Gastrocnemius medialis (tissue), 4 donors: ENCODE measurements at regions not wholly inside any gene's neighbourhood (a gene's known extent, or its start where the extent isn't known, plus 50 kb on each side); places are given as distances from the start of the nearest gene placed in this dataset.

Experiments
- POLR2A ChIP-seq, 2 donors: fragments of 450-650 bp; IDR thresholded peaks; one replicate each; pipeline ENCODE4 v1.6.1; 2017; ENCODE audit warnings: antibody characterized with exemption in 2 of 2, mild to moderate bottlenecking in 2 of 2, moderate library complexity in 2 of 2
- TF ChIP-seq, protein P1 (sequence below), 5 experiments: fragments of 450-650 bp in 3 of 5; fragments of 200-600 bp in 2 of 5; sonication (generic) in 2 of 5; IDR thresholded peaks in 4 of 5; conservative IDR thresholded peaks in 1 of 5; 1 replicate in 4 of 5; 2 replicates in 1 of 5; pipeline ENCODE4 v1.5.1; 2016 to 2019; ENCODE audit warnings: antibody characterized with exemption in 5 of 5, mild to moderate bottlenecking in 3 of 5, moderate library complexity in 3 of 5

DNA sequence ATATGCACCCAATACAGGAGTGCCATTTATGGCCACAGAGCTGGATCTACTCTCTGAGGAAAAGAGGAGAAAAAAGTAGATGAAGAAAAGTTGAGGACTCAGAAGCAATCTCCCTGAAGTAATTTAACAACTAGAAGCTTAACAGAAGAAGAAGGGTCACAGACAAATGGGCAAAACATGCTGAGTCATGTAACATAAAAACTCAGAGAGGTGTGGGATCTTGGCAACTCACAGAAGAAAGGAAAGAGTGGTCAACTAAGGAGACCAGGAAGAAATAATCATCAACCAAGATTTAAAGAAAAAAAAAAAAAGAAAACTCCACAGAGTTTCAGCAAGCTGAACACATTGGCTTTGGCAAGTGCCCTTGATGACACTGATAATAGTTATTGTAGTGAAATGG is 51.8 kb upstream of the BET1 start:
- TF ChIP-seq POLR2A (IDR thresholded peaks at IDR 0.05) = no peak
- TF ChIP-seq, protein P1, sequence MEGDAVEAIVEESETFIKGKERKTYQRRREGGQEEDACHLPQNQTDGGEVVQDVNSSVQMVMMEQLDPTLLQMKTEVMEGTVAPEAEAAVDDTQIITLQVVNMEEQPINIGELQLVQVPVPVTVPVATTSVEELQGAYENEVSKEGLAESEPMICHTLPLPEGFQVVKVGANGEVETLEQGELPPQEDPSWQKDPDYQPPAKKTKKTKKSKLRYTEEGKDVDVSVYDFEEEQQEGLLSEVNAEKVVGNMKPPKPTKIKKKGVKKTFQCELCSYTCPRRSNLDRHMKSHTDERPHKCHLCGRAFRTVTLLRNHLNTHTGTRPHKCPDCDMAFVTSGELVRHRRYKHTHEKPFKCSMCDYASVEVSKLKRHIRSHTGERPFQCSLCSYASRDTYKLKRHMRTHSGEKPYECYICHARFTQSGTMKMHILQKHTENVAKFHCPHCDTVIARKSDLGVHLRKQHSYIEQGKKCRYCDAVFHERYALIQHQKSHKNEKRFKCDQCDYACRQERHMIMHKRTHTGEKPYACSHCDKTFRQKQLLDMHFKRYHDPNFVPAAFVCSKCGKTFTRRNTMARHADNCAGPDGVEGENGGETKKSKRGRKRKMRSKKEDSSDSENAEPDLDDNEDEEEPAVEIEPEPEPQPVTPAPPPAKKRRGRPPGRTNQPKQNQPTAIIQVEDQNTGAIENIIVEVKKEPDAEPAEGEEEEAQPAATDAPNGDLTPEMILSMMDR (IDR thresholded peaks at IDR 0.05 in 4 of 5, conservative IDR thresholded peaks at IDR 0.05 in 1 of 5) = no peak
